HUDEP-2 (cell line): ENCODE measurements at regions not wholly inside any gene's neighbourhood (a gene's known extent, or its start where the extent isn't known, plus 50 kb on each side); places are given as distances from the start of the nearest gene placed in this dataset.

Experiments
- DNase-seq, 76 experiments: peaks; one replicate each; lab custom pipeline; 2025; ENCODE audit not compliant: unreplicated experiment in 76 of 76; lab: John Stamatoyannopoulos, UW

DNA sequence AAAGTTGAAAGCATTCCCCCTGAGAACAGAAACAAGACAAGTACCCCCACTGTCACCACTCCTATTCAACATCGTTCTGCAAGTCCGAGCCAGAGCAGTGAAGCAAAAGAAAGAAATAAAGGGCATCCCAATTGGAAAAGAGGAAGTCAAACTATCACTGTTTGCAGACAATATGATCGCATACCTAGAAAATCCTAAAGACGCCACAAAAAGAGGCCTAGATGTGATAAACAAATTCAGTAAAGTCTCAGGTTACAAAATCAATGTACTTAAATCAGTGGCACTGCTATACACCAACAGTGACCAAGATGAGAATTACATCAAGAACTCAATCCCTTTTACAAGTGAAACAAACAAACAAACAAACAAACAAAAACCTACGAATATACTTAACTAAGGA, 87.7 kb upstream of the COCH start:
- DNase-seq = no peak

DNA sequence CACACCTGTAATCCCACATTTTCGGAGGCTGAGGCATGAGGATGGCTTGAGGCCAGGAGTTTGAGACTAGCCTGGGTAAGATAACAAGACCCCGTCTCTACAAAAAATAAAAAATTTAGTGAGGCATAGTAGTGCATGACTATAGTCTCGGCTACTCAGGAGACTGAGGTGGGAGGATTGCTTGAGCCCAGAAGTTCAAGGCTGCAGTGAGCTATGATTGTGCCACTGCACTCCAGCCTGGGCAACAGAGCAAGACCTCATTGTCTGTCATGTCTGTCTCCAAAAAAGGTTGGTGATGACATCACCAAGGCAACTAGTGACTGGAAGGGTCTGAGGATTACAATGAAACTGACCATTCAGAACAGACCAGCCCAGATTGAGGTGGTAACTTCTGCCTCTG, 83.5 kb upstream of the COCH start:
- DNase-seq = no peak

DNA sequence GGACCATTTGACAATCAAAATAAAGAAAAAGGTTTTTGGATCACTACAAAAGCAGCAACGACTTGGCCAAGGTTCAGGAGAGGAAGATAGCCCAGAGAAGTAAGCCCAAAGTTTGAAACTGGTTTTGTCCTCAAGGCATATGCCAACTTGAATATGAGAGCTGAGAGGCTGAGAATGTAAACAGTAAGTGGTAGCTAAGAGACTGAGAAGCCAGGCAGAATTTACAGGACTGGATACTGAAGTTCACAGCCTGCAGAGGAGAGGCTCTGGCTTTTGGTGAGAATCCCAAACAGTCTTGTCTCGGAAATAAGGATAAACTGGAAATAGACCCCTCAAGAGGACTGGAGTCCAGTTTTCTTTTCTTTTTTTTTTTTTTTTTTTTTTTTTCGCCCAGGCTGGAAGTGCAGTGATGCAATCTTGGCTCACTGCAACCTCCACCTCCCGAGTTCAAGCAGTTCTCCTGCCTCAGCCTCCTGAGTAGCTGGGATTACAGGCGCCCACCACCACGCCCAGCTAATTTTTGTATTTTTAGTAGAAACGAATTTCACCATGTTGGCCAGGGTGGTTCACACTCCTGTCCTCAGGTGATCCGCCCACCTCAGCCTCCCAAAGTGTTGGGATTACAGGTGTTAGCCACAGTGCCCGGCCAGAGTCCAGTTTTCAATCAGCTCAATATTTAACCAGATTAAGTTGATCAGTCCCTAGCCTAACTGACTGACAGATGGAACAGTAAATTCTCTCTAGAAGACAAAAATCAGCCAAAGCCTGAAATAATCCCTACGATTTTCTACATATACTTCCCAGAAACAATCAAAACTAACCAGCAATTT, 82.6 kb upstream of the COCH start:
- DNase-seq = no peak

DNA sequence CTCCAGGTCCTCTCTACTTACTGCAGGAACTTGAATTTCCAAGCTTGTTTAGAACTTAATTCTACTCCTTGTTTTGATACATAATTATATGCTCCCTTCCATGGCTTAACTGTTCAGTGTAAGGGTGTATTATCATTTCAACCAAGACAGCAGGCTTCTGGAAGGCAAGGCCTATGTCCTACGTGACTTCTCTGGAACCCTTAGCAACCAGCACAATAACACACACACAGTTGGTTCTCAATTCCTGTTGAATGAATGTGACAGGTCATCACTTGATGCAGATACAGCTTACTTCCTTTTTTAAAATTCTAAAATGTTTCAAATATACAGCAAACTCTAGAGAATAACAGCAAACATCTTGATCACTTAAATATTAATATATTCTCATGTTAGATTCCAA, 77.7 kb upstream of the COCH start:
- DNase-seq = no peak

GRCh38 chr14:30798516-30798915, 75.8 kb upstream of the COCH start:
- no peak for DNase-seq

GRCh38 chr14:30798961-30799360, 75.4 kb upstream of the COCH start:
- DNase-seq = no peak

- DNase-seq = no peak
Observed at GRCh38 chr14:30799933-30800332, 74.4 kb upstream of the COCH start.

GRCh38 chr14:30803185-30803584, 71.2 kb upstream of the COCH start:
- DNase-seq = no peak

DNA sequence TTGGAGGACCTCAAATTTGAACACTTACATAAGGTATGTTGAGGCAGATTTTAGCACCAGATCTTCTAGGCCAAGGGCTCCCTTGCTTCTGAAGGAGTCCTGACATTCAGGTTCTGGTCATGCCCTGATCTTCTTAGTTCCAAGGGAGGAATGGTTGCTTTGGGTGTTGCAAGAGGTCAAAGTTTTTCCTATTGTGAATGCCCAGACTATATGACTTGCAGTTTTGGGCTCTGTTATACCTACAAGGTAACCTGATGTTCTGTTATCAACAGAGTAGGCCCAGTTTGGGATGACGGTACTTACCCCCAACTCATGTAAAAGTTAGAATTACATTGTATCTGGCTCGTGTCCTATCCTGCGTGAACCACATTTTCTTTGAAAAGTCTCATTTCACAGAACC, 69.1 kb upstream of the COCH start:
- no peak for DNase-seq

- DNase-seq = no peak
Observed at GRCh38 chr14:30808576-30808975, 65.8 kb upstream of the COCH start.

DNA sequence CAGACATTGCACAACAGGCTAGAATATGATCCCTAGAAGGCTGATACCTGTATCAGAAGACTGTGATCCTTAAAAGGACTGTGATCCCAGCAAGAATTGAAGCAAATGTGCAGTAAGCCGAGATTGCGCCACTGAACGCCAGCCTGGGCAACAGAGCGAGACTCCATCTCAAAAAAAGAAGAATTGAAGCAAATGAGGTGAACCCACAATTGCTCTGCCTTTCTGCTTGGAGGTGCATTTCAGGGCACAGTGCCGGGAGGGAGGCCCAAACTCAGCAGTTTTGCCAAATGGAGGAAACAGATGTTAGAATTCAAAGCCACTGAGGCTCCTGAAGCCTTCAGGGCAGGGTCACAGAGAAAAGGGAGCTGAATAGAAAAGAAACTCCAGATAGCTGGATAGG, 61.1 kb upstream of the COCH start:
- no peak for DNase-seq

DNA sequence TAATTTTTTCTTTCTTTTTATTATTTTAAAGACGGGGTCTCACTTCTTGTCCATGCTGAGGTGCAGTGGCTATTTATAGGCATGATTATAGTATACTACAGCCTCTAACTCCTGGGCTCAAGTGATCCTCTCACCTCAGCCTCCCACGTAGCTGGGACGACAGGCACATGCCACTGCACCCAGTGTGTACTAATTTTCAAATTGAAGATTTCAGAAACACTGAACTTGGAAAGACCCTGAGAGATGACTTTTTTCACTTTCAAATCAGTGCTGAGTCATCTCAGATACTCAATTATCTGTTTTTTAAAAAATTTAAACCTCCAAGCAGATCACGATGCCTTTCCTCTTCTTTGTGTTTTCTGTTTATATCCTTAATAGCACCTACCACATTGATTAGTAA, 53.7 kb upstream of the COCH start:
- DNase-seq = no peak

- peak in 37 of 76 experiments; percentile 2 to 78 (median 26) for DNase-seq
Observed at GRCh38 chr14:30822080-30822571, 52.2 kb upstream of the COCH start.
